Endothelial cell (in vitro differentiated cells): ENCODE measurements at regions not wholly inside any gene's neighbourhood (a gene's known extent, or its start where the extent isn't known, plus 50 kb on each side); places are given as distances from the start of the nearest gene placed in this dataset.

Experiments
- DNase-seq: peaks from one replicate; pipeline ENCODE4 v3.0.0; 2021; ENCODE audit warnings: low spot score
- H3K27ac Mint-ChIP-seq: one replicate; pipeline ENCODE4 v1.8.0; 2021; ENCODE audit warnings: mixed read lengths, inconsistent platforms; ENCODE audit not compliant: unreplicated experiment
- H3K27me3 Mint-ChIP-seq: one replicate; pipeline ENCODE4 v1.8.0; 2021; ENCODE audit warnings: mild to moderate bottlenecking, moderate library complexity, mixed read lengths, inconsistent platforms; ENCODE audit not compliant: unreplicated experiment
- H3K36me3 Mint-ChIP-seq: one replicate; pipeline ENCODE4 v1.8.0; 2021; ENCODE audit warnings: mild to moderate bottlenecking, low read depth, mixed read lengths, inconsistent platforms; ENCODE audit not compliant: unreplicated experiment
- H3K4me1 Mint-ChIP-seq: one replicate; pipeline ENCODE4 v1.8.0; 2021; ENCODE audit warnings: mild to moderate bottlenecking, mixed read lengths, inconsistent platforms; ENCODE audit not compliant: unreplicated experiment
- H3K4me3 Mint-ChIP-seq: one replicate; pipeline ENCODE4 v1.8.0; 2021; ENCODE audit warnings: mild to moderate bottlenecking, mixed read lengths, inconsistent platforms; ENCODE audit not compliant: unreplicated experiment
- H3K9me3 Mint-ChIP-seq: one replicate; pipeline ENCODE4 v1.8.0; 2021; ENCODE audit warnings: mixed read lengths, inconsistent platforms; ENCODE audit not compliant: unreplicated experiment
- CTCF ChIP-seq: fragments of 200-600 bp; sonication (generic); IDR thresholded peaks from one replicate; pipeline ENCODE4 v1.5.0; 2021; ENCODE audit warnings: antibody characterized with exemption; ENCODE audit not compliant: unreplicated experiment

- H3K4me3 Mint-ChIP-seq = no peak overlapping the region
- no peaks in the 10 kb centered on the region for H3K36me3 Mint-ChIP-seq
- no peak for DNase-seq
- no peaks in the 10 kb centered on the region for H3K4me1 Mint-ChIP-seq
- no peaks in the 10 kb centered on the region for H3K27me3 Mint-ChIP-seq
- H3K9me3 Mint-ChIP-seq = no peaks in the 10 kb centered on the region
- no peak for TF ChIP-seq CTCF
- H3K27ac Mint-ChIP-seq = no peak overlapping the region
Observed at GRCh38 chr3:147733217-147733616, 324.1 kb downstream of the ZIC1 start.

GRCh38 chr3:147735616-147736015, 326.5 kb downstream of the ZIC1 start:
- no peak overlapping the region for H3K4me3 Mint-ChIP-seq
- H3K4me1 Mint-ChIP-seq = no peaks in the 10 kb centered on the region
- no peak overlapping the region for H3K27ac Mint-ChIP-seq
- no peaks in the 10 kb centered on the region for H3K27me3 Mint-ChIP-seq
- DNase-seq = no peak
- H3K36me3 Mint-ChIP-seq = no peaks in the 10 kb centered on the region
- no peak for TF ChIP-seq CTCF
- H3K9me3 Mint-ChIP-seq = no peaks in the 10 kb centered on the region

GRCh38 chr3:147736226-147736625, 327.1 kb downstream of the ZIC1 start:
- Mint-ChIP-seq H3K4me1 (no peaks in the 10 kb centered on the region), H3K27me3 (no peaks in the 10 kb centered on the region), H3K27ac (no peak overlapping the region), H3K36me3 (no peaks in the 10 kb centered on the region), H3K4me3 (no peak overlapping the region), H3K9me3 (no peaks in the 10 kb centered on the region)
- no peak for DNase-seq
- no peak for TF ChIP-seq CTCF

GRCh38 chr3:147737376-147737775, 328.2 kb downstream of the ZIC1 start:
- TF ChIP-seq CTCF = no peak
- no peaks in the 10 kb centered on the region for H3K4me1 Mint-ChIP-seq
- DNase-seq = no peak
- no peaks in the 10 kb centered on the region for H3K27me3 Mint-ChIP-seq
- no peak overlapping the region for H3K27ac Mint-ChIP-seq
- no peaks in the 10 kb centered on the region for H3K9me3 Mint-ChIP-seq
- no peaks in the 10 kb centered on the region for H3K36me3 Mint-ChIP-seq
- no peak overlapping the region for H3K4me3 Mint-ChIP-seq

GRCh38 chr3:147740928-147741327, 331.8 kb downstream of the ZIC1 start:
- Mint-ChIP-seq H3K27ac (no peak overlapping the region), H3K36me3 (no peaks in the 10 kb centered on the region), H3K4me1 (no peaks in the 10 kb centered on the region), H3K9me3 (no peaks in the 10 kb centered on the region), H3K4me3 (no peak overlapping the region), H3K27me3 (no peaks in the 10 kb centered on the region)
- DNase-seq = no peak
- no peak for TF ChIP-seq CTCF
